Fibroblast of villous mesenchyme (primary cell): ENCODE measurements at regions not wholly inside any gene's neighbourhood (a gene's known extent, or its start where the extent isn't known, plus 50 kb on each side); places are given as distances from the start of the nearest gene placed in this dataset. TPM values are rescaled to one million over a fixed set of nuclear protein-coding genes. Genes with fewer than 3 reads are reported as not detected.

ENCODE experiments used
- DNase-seq: peaks from one replicate; pipeline ENCODE4 v3.0.0-alpha.2; 2010; ENCODE audit warnings: low read depth
- H3K4me3 ChIP-seq: 2 replicates; pipeline ENCODE4 v1.5.1; 2011; ENCODE audit warnings: low read depth, mild to moderate bottlenecking, low read length
- small RNA-seq: library from RNA; depleted of rRNA; stranded (forward); fragments of <200 nt; gene quantifications from one replicate; pipeline ENCODE3, GENCODE V24; 2012
- TF ChIP-seq, protein P1 (sequence below): IDR thresholded peaks from 2 replicates; pipeline ENCODE4 v1.5.1; 2012; ENCODE audit warnings: low read depth, mild to moderate bottlenecking, low read length; ENCODE audit not compliant: insufficient read depth

DNA sequence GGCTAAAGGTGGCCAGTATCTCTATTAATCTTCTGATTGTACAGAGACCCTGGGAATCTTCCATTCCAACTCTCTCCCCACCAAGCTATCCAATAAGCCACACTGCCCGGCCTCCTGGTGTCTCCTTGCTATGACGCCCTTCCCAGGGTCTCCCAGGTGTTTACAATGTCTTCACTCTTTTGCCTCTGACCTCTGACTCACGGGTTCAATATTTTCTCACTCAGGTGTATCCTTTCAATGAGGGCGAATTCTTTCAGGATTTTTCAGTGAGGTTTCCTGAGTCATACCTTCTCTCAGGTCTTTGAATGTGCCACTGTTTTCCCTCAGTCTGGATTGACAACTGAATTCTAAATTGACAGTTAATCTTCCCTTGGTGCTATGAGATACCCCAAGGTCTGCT is 53.7 kb upstream of the IRX4 start:
- DNase-seq, result no peak
- TF ChIP-seq, protein P1, sequence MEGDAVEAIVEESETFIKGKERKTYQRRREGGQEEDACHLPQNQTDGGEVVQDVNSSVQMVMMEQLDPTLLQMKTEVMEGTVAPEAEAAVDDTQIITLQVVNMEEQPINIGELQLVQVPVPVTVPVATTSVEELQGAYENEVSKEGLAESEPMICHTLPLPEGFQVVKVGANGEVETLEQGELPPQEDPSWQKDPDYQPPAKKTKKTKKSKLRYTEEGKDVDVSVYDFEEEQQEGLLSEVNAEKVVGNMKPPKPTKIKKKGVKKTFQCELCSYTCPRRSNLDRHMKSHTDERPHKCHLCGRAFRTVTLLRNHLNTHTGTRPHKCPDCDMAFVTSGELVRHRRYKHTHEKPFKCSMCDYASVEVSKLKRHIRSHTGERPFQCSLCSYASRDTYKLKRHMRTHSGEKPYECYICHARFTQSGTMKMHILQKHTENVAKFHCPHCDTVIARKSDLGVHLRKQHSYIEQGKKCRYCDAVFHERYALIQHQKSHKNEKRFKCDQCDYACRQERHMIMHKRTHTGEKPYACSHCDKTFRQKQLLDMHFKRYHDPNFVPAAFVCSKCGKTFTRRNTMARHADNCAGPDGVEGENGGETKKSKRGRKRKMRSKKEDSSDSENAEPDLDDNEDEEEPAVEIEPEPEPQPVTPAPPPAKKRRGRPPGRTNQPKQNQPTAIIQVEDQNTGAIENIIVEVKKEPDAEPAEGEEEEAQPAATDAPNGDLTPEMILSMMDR, result no peak

DNA sequence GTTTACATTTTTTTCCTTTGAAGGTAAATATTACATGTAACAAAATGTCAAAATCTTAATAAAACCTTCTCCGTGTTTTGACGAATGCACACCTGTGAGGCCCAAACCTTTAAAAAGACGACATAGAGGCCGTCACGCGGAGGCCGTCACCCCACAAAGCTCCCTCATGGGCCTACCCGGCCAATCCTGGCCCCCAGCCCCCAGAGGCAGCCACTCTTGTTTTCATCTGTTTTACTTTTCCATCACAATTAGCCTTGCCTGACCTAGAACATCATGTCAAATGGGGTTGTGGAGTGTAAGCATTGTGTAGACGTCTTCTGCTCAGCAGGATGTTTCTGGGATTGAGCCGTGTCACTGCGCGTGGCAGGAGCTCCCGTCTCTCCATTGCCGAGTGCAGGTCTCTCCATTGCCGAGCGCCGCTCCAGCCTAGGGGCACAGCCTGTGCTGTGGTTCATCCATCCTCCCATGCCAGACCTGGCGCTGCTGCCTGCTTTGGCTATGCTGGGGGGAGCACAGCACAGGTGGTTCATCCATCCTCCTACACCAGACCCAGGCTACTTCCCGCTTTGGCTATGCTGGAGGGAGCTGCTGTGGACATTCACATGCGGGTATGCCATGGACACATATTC is 52.2 kb upstream of the IRX4 start:
- H3K4me3 ChIP-seq, result no peak overlapping the region
- TF ChIP-seq, protein P1, result no peak
- no peak for DNase-seq

More for the DNA sequence above, 53.7 kb upstream of the IRX4 start:
- no peak overlapping the region for H3K4me3 ChIP-seq

DNA sequence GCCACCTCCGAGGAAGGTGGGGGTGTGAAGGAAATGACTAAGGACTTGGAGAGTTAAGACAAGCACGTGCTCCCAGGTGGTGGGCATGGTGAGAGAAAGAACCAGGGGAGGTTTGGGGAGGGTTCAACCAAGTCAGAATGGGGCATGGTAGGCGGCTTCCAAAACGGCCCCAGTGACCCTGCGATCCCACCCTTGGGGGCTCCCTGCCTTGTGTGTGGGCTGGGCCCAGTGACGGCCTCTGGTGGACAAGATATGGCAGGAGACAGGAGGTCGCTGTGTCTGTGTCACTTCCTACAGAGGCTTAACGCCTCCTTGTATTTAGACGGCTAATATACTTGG is 51.3 kb upstream of the IRX4 start:
- TF ChIP-seq, protein P1, result no peak
- no peak for DNase-seq
- H3K4me3 ChIP-seq, result no peak overlapping the region

DNA sequence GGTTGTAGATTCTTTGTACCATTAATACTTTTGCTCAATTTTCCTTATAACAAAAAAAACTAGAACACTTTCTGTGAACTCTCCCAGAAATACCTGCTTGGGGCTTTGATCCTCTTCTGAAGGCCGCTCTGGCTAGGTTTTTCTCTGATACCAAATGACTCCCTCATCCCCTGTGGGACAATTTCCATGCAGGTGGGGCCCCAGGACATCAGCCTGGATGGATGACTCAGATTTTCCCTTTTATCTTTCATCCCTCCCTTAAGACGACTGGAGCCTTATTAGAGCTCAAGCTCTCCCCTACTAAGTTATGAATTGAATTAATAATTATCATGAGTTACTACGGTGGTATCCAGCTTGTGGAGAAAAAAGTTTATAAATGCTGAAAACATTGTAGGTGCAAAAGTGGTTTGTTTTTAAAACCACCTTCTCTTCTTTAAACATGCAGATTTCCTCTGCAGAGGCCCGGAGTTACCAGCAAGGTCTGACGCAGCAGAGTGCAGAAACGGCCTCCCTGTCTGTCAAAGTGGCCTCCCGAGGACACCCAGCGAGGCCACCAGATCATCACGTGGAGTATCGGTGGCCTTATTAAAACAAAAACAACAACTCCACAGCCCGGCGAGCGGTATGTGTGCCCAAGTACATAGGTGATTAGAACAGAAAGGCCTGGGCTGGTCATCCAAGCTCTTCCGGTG is 50.8 kb upstream of the IRX4 start:
- no peak for DNase-seq
- no peak overlapping the region for H3K4me3 ChIP-seq
- TF ChIP-seq, protein P1, result no peak

Small RNA genes in the stretch of these regions (small RNA-seq; reads per million reads assigned to genes)
- not detected for gene AC092266.1
- not detected for gene RF00019
